ENCODE measurements at regions not wholly inside any gene's neighbourhood (a gene's known extent, or its start where the extent isn't known, plus 50 kb on each side); places are given as distances from the start of the nearest gene placed in this dataset.

GRCh38 chr11:92623055-92623454 is 346.4 kb upstream of the MTNR1B start:
- DNase-seq (ENCODE audit: low spot score), result no peak

- DNase-seq (ENCODE audit: low spot score), result no peak
Observed at GRCh38 chr11:92625894-92626293, 343.6 kb upstream of the MTNR1B start.

- no peak for DNase-seq (ENCODE audit: low spot score)
Observed at GRCh38 chr11:92626624-92627023, 342.8 kb upstream of the MTNR1B start.

- DNase-seq (ENCODE audit: low spot score), result peak; percentile 5
Observed at GRCh38 chr11:92627615-92628256, 341.7 kb upstream of the MTNR1B start.

GRCh38 chr11:92628401-92629292 is 340.8 kb upstream of the MTNR1B start:
- peak; percentile 13 for DNase-seq (ENCODE audit: low spot score)

GRCh38 chr11:92632495-92632894 is 337.0 kb upstream of the MTNR1B start:
- no peak for DNase-seq (ENCODE audit: low spot score)

- no peak for DNase-seq (ENCODE audit: low spot score)
Observed at GRCh38 chr11:92633820-92634219, 335.6 kb upstream of the MTNR1B start.

- DNase-seq (ENCODE audit: low spot score), result no peak
Observed at GRCh38 chr11:92636543-92637188, 332.8 kb upstream of the MTNR1B start.

GRCh38 chr11:92638678-92639077 is 330.8 kb upstream of the MTNR1B start:
- DNase-seq (ENCODE audit: low spot score), result no peak

GRCh38 chr11:92642177-92642931 is 327.1 kb upstream of the MTNR1B start:
- DNase-seq (ENCODE audit: low spot score), result no peak

GRCh38 chr11:92643827-92644226 is 325.6 kb upstream of the MTNR1B start:
- no peak for DNase-seq (ENCODE audit: low spot score)

GRCh38 chr11:92644595-92645445 is 324.6 kb upstream of the MTNR1B start:
- DNase-seq (ENCODE audit: low spot score), result no peak

GRCh38 chr11:92651159-92651558 is 318.3 kb upstream of the MTNR1B start:
- no peak for DNase-seq (ENCODE audit: low spot score)

GRCh38 chr11:92653454-92653853 is 316.0 kb upstream of the MTNR1B start:
- DNase-seq (ENCODE audit: low spot score), result no peak

- DNase-seq (ENCODE audit: low spot score), result no peak
Observed at GRCh38 chr11:92656783-92657182, 312.7 kb upstream of the MTNR1B start.

GRCh38 chr11:92657226-92657625 is 312.2 kb upstream of the MTNR1B start:
- no peak for DNase-seq (ENCODE audit: low spot score)

- DNase-seq (ENCODE audit: low spot score), result no peak
Observed at GRCh38 chr11:92658733-92659132, 310.7 kb upstream of the MTNR1B start.

- no peak for DNase-seq (ENCODE audit: low spot score)
Observed at GRCh38 chr11:92659793-92660192, 309.7 kb upstream of the MTNR1B start.

GRCh38 chr11:92662601-92663360 is 306.7 kb upstream of the MTNR1B start:
- no peak for DNase-seq (ENCODE audit: low spot score)

GRCh38 chr11:92663539-92663938 is 305.9 kb upstream of the MTNR1B start:
- no peak for DNase-seq (ENCODE audit: low spot score)

All from hepatic stellate cell (primary cell).